ENCODE measurements at regions not wholly inside any gene's neighbourhood (a gene's known extent, or its start where the extent isn't known, plus 50 kb on each side); places are given as distances from the start of the nearest gene placed in this dataset.

- TF ChIP-seq CTCF (conservative IDR thresholded peaks at IDR 0.05 in 1 of 2, IDR thresholded peaks at IDR 0.05 in 1 of 2; ENCODE audit: extremely low read depth in 1 of 2, insufficient read depth in 1 of 2, low read depth in 1 of 2, low read length in 2 of 2) (no peak), EZH2 (IDR thresholded peaks at IDR 0.05; ENCODE audit: borderline replicate concordance, low read length) (no peak)
Observed at GRCh38 chr15:60165111-60165510, 161.0 kb downstream of the FOXB1 start.
